GM21717 (cell line): ENCODE measurements at regions not wholly inside any gene's neighbourhood (a gene's known extent, or its start where the extent isn't known, plus 50 kb on each side); places are given as distances from the start of the nearest gene placed in this dataset.

ENCODE experiments used
- ATAC-seq: cut with Tn5 transposase; IDR thresholded peaks from one replicate; pipeline ENCODE4 v1.9.1; 2021; ENCODE audit warnings: mild to moderate bottlenecking, moderate library complexity; ENCODE audit not compliant: unreplicated experiment

DNA sequence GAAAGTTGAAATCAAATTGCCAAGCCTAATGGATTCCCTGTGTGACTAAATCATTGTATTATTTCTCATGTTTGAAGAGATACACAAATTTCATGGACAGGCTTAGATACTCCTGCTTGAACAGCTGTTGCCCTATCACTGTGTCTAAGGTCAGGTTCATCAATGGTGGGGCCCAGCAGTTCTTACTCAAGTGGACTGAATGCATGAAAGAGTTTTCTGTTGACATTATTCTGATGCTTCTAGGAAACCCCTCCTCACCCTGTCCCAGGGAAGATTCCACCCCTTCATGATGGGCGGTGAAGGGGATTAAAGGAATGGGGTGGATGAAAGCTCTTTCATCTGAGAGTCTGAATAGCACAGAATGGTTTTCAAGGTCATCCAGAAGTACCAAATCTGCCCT lies 148.8 kb downstream of the INO80D start:
- ATAC-seq, result no peak

DNA sequence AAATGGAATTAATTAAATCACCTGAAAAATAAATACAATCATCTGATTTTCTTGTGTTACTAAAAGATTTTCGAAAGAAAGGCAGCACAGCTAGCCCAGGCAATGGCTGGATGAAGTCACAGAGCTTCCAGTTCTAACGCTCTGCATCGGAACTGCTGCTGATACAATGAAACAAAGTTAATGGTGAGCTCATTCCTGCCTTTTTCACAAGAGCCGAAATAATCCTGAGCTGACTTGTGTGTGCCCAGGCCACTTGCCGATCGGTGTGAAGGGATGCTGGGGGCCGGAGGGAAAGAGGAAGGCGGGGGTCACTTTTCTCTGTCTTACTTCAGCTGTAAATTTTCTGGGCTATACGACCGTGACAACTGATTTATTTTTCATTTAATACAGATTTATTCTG lies 149.5 kb downstream of the INO80D start:
- ATAC-seq, result no peak

DNA sequence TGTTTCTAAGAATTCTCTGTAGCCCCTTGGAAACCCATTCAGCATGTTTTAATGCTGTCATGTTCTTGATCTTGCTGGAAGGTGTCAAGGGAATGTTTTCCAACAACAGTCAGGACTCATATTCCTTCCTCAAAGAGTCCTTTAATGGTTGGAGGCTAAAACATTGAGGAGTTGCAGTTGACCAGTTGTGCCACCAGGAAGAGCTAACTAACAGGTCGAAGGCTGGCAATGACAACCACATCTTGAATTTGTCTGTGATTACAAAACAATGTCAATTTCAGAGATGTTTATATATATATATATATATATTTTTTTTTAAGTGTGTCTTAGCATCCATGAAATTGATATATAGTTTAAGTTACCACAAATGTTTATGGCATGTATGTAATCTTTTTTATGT lies 151.5 kb downstream of the INO80D start:
- no peak for ATAC-seq

DNA sequence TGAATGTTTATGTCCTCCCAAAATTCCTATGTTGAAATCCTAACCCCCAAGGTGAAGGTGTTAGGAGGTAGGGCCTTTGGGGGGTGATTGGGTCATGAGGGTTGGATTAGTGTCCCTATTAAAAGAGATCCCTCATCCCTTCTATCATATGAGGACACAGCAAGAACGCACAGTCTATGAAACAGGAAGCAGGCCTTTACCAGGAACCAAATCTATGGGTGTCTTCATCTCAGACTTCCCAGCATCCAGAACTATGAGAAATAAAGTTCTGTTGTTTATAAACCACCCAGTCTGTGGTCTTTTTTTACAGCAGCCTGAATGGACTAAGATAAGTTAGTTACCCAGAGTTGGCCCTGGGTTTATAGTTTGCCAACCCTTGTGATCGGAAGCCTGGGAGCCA lies 153.1 kb downstream of the INO80D start:
- ATAC-seq, result no peak

DNA sequence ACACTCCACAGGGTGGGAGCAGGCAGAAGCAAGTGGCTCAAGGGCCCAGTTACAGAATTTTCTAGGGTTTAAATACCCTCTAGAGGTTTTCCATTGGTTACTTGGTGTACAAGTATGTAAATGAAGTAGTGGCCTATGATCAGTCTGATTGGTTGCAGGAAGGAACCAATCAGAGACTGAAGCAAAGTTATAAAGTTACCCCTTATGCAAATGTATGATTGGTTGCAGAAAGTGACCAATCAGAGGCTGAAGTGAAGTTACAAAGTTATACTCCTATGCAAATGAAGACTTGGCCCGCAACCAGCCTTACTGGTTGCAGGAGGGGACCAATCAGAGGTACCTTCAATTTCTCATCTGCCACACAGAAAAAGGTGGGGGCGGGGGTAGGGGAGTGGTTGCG lies 154.6 kb downstream of the INO80D start:
- ATAC-seq, result no peak

DNA sequence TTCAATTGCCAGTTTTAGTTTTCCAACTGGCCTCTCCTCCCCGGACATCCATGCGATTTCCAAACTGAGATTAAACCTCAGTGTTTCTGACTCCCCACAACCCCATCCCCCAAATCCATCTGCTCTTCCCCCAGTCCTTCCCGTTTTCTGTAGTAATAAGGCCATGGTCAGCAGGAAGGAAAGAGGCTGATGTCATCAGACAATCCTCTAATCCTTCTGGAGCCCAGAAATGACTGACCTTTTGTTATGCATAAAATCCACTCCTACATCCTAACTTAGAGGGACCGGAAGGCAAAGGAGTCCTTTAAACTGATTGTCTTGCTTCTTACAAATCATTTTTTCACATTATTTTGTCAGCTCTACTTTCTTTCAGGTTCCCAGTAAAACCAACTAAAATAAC lies 155.8 kb downstream of the INO80D start:
- ATAC-seq, result no peak

DNA sequence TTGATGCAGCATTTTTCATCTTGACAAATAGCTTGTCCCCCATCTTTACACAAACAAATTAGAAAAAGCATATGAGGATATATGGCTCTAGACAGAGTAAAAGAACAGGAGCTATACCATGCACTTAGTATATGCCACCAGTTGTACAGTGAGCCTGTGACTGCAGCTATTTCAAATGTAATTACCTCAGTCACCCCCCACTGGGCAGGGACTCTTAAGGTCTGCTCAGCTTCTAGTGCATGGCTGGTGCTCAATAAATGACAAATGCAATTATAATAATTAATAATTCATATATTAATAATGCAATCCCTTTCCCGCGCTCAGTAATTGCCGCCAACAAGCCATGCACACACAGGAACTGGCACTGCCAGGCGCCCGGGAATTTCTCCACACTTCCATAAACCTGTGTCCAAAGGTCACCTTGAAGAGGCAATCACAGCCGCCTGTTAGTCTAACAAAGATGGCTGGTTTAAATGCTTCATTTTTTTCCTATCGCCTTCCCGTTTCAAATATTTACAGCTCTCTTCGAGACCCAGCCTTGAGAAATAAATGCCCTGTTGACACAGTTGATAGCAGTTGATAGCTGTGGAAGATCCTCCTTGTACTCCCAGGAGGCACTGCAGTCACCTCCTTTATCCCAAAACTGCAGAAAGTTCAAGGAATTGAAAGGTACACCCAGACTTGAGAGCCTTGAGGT lies 156.6 kb downstream of the INO80D start:
- ATAC-seq, result no peak

DNA sequence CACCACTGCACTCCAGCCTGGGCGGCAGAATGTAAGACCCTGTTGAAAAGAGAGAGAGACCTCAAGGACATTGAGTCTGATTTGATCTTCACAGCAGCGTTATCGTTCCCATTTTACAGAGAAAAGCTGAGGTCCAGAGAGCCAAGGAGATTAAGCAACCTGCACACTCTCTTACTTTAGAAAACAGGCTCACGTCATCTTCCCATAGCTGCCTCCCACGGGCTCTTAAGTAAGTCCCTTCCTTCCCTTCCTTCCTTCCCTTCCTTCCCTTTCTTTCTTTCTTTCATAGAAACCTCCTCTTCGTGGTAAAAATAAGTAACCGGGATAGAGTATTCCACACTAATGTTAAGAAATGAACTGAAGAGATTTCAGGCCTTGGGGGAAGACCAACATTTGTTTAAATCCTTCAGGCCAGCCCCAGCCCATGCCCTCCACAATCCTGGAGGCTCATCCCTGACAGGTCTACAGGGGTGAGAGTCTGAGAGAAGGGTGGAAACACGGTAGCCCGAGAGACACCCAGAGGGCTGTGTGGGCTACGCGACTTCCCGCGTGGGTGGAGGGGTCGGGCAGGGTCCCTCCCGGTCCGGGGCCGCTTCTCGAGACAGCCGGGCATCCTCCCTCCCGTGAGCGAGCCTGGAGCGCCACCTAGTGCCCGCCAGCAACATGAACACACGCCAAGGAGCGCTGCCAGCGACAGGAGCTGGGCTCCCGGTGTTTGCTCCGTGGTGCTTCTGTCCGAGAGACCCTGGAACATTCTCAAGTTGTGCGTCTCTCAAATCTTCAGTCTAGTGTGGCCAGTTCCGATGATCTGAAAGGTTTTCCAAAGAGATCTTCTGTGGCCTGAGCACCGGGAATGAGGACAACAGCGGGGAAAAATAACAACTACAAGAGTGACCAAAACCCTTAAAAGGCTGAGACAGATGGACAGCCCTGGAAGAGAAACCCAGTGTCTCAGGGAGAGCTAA lies 160.3 kb downstream of the INO80D start:
- peak; percentile 87 for ATAC-seq

DNA sequence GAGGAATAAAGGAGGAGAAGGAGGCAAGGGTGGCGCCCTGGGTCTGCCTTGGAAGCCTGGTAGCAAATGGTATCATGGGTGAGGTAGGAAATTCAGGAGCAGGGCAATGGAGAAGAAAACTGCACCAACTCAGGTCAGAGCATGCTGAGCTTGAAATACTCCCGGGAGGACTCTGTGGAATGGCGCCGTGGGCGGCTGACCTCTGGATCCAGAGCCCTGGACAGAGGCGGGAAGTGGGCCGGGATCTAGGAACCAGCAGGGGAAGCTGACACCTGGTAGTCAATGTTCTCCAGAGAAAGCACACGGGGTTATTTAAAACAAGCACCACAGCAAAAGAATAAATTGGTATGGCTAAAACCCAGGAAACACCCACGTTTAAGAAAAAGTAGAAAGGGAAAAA lies 161.3 kb downstream of the INO80D start:
- ATAC-seq, result no peak

DNA sequence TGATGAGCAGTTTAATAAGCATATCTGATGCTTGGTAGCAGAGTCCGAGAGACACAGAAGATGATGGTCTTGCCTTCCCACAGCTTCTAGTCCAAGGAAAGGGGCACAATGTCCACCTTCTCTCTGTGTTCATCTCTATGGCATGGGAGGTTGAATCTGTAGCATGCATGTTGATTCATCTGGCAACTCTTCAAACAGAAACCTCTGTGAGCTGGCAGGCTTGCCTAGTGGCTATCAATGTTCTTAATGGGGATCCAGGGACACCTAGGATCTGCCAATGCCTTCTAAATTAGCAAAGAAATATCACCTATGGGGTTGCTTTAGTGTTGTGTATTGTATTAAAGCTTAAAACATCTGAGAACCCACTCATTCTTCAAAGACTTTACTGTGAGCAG lies 170.8 kb downstream of the INO80D start:
- ATAC-seq, result no peak

DNA sequence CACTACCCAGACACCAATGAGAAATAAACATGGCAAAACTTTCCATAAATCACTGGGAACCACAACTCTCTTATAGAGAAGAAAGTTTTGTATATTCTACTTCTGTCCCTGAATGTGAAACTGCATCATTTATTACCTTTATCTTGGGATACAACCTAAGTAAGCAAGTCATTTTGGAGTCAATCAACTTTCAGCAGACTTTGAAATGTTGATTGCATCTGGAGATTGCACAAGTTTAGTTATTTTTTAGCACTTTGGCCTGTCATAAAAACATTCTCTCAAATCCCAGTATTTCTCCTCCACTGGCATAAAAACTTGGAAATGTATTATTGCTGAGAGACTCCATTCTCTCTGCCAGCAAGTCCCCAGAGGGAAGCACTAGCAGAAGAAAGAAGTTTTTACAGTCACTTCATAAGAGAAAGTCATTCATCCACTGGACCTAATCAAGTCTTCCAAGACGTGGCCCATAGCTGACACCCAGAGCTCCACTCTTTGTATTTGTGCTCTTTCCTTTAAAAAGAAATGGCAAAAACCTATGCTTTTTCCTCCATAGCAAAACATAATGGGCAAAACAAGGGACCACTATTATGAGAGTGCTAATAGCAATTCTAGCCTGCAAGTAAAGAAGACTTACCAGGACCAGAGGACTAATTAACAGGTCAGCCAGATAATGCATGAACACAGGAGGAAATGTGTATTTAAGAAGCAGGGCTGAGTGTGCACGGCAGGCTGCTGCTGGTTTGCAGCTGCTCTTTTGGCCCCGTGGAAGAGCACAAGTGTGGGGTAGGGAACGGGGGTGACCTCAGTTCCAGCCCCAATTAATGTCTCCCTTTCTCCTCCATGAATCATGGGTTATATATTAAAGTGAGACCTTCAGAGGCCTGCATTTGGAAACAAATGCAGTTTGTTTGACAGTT lies 171.5 kb downstream of the INO80D start:
- no peak for ATAC-seq

DNA sequence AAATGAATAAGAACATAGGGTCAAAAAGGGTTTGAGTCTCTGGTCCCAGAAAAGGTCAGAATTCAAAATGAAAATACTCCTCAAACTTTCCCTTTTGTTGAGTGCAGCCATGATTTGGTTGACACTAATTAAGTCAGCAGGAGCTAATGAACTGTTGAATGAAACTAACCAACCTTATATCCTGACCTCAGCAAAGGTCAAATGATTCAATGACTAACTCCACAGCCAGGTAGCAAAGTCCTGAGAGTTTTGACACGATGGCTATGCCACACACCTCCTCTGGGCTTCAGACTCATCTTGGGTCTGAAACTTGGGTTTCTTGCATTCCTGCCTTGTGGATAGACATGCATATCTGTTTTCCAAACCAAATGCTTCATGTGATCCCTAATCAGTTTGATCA lies 172.3 kb downstream of the INO80D start:
- ATAC-seq, result no peak

DNA sequence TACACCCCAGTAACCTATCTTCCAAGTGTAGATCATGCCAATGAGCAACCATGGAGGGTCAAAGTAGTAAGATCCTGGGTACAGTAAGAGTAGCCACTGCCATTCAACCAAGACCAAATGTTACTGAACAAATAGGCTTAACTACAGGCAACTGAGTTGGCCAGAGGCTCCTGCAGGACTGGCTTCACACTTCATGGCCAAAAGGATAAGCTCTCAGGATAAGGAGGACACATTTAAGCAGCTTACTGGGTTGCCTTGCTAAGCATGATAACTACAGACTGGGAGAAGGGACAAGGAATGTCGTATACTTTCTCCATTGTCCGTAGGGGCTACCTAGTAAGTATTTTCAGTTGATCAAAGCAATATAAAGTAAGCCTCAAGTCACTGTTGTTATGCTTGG lies 174.7 kb downstream of the INO80D start:
- ATAC-seq, result no peak

DNA sequence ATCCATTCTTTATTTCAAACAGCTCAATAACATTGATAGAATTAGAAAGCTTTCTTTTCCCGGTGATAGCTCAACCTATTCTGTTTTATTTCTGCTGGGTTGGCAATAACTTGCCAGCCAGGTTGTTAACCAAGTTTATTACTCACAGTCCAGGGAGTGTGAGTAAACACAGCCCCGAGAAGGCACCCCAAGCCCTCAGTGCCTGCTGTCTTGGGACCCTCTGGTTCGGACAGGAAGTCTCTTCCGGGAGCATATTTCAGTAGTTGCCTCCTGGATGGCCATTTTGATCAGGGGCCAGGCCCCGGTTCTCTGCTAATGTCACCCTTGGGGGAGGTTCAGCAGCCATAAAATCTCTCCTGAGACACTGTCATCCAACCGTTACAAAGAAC lies 176.8 kb downstream of the INO80D start:
- ATAC-seq, result no peak

DNA sequence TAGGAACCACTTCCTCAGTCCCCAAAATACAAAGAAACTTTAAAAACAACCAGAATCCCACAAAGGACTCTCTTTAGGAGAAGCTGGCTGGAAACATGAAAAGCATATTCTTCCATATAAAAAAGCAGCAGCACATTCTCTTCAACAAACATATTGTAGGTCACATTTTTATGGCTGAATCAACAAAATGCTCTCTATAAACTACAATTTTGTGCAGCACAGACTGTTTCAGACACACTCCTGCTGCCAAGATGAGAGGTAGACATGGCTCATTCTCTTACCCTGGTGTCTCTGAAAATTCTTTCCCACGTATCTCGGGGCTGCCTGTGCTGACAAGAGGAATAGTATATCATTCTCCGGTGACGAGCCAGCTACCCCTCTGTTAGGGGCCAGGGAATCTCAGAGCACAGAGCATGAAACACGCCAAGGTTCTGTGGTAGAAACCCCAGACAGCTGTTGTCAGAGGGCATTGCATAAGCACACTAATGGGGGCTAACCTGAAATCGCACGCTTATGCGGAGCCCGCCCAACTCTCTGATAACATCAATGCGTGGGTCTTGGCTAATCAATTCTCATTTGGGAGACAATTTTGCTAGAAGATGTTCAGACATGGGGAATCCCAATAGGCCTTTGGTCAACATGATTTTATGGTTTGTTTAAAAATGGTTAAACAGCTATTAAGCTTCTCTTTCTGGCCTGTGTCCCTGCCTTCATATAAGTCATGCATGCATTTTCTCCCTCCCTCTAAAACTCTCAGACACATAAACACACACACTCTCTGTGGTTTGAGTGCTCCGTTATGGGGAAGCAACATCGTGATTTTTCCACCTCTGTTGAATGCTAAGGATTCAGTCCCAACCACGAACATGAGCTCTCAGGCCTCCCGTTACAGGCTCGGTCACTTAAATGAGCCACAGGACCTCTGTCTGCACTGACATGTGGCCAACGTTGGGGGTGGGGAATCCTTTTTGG lies 177.5 kb downstream of the INO80D start:
- no peak for ATAC-seq

DNA sequence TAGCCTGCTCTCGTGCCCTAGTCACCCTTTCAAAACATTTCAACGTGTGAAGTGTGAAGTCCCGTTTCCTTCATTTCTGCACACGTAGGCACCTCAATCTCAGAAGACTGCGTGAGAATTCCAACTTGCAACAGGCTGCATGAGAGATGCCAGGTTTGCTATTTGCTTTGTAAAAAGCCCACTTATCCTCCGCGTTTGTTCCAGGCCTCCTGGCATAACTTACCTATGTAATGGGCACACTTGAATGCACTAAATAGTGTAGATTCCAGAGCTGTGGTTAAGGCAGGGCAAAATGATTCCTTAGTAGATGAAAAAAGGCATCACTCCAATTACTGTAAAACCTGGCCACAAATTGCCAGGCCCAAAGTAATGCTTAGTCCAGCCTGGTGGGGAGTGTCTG lies 179.6 kb downstream of the INO80D start:
- ATAC-seq, result no peak

DNA sequence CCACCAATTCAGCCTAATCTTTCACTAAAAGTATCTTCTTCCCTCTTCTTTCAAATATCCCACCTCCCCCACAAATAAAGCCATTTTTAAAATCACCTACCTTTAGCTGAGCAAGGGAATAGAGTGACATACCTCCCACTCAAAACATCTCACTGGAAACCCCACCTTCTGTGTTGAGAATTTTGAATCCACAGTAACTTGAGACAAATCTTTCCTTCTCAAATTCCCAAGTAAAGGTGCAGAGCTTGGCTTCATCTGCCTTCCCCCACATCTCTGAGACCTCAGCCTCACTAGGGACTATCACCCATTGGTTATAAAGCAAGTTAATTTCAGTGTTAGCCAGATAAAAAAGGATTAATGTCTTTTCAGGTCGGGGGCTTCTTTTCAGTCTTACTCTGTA lies 180.4 kb downstream of the INO80D start:
- no peak for ATAC-seq

DNA sequence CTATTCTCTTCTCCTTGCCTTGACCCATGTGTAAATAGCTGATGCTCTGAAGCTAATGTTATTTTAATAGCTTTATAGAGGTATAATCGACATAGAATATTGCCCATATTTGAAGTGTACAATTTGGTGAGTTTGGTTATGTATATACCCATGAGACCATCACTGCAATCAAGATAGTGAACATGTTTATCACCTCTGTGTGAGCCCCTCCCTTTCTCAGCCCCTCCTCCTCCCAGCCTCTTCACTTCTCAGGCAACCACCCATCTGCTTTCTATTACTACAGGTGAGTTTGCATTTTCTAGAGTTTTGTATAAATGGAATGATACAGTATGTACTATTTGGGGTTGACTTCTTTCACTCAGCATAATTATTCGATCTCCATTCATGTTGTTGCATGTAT lies 181.1 kb downstream of the INO80D start:
- ATAC-seq, result no peak

DNA sequence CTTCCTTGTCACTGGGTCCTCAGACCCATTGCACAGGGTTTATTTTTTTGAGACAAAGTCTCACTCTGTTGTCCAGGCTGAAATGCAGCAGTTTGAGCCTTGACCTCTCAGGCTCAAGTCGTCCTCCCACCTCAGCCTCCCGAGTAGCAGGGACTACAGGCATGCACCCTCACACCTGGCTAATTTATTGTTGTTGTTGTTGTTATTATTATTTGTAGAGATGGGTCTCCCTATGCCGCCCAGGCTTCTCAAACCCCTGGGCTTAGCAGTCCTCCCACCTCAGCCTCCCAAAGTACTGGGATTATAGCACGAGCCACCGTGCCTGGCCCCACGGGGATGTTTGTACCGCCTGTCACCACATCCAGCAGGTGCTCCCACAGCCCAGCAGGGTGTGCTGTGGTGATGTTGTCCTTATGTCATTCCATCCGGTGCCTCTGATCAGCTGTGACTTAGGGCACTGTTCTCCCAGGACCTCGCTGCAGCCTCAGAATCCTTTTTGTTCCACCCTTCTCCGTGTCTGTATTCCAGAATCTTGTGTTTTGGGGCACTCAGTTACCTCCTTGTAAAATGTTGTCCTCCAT lies 182.3 kb downstream of the INO80D start:
- peak; percentile 87 for ATAC-seq

DNA sequence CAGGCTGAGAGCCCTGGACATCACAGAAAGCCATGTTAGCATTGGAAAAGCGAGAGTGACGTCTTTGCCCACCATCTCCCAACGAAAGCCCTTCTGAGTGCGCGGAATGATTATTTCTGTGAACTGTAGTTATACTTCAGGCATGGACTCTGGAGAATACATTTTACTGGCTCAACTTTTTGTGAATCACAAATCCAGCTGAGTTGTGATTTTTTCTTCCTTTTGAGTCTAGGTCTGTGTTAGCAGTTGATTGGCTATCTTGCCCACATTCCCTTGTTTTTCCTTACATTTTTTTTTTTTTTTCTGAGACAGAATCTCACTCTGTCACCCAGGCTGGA lies 183.1 kb downstream of the INO80D start:
- no peak for ATAC-seq
